Mesenchymal stem cell (in vitro differentiated cells and primary cell): ENCODE measurements at regions not wholly inside any gene's neighbourhood (a gene's known extent, or its start where the extent isn't known, plus 50 kb on each side); places are given as distances from the start of the nearest gene placed in this dataset.

Experiments
- DNase-seq: peaks from one replicate; pipeline ENCODE4 v3.0.0-alpha.2; 2013
- H2AFZ ChIP-seq: one replicate; pipeline ENCODE4 v1.6.1; 2013; ENCODE audit warnings: low read depth, mild to moderate bottlenecking, control low read depth, inconsistent platforms, low read length, moderate library complexity
- H2AK5ac ChIP-seq: 2 replicates; pipeline ENCODE4 v1.6.1; 2013; ENCODE audit warnings: low read length, moderate library complexity, mild to moderate bottlenecking, inconsistent platforms; ENCODE audit not compliant: severe bottlenecking
- H2BK120ac ChIP-seq: one replicate; pipeline ENCODE4 v1.6.1; 2013; ENCODE audit warnings: low read depth, mild to moderate bottlenecking, inconsistent platforms, low read length, moderate library complexity
- H2BK12ac ChIP-seq, 2 experiments: one replicate each; pipeline ENCODE4 v1.6.1; 2013; ENCODE audit warnings: inconsistent platforms in 2 of 2, low read length in 2 of 2, mild to moderate bottlenecking in 2 of 2, moderate library complexity in 2 of 2, control low read depth in 1 of 2
- H2BK15ac ChIP-seq: one replicate; pipeline ENCODE4 v1.6.1; 2013; ENCODE audit warnings: mild to moderate bottlenecking, low read depth, inconsistent platforms; ENCODE audit not compliant: poor library complexity, severe bottlenecking
- H2BK5ac ChIP-seq: 2 replicates; pipeline ENCODE4 v1.6.1; 2013; ENCODE audit warnings: low read depth, mild to moderate bottlenecking, low read length, control low read depth, inconsistent platforms; ENCODE audit not compliant: poor library complexity, severe bottlenecking
- H3K14ac ChIP-seq, 2 experiments: one replicate each; pipeline ENCODE4 v1.6.1; 2013; ENCODE audit warnings: inconsistent platforms in 2 of 2, low read length in 2 of 2, control low read depth in 1 of 2, mild to moderate bottlenecking in 1 of 2, moderate library complexity in 1 of 2
- H3K18ac ChIP-seq, 2 experiments: one replicate each; pipeline ENCODE4 v1.6.1; 2013; ENCODE audit warnings: inconsistent platforms in 2 of 2, low read length in 2 of 2, control low read depth in 1 of 2, low read depth in 1 of 2, mild to moderate bottlenecking in 1 of 2
- H3K23ac ChIP-seq, 2 experiments: one replicate each; pipeline ENCODE4 v1.6.1; 2013; ENCODE audit warnings: inconsistent platforms in 2 of 2, low read length in 2 of 2, mild to moderate bottlenecking in 2 of 2, moderate library complexity in 2 of 2, control low read depth in 1 of 2
- H3K27ac ChIP-seq: 2 replicates; pipeline ENCODE4 v1.5.1; 2013; ENCODE audit warnings: mild to moderate bottlenecking, moderate library complexity, low read length, control low read depth, inconsistent platforms; ENCODE audit not compliant: poor library complexity, severe bottlenecking
- H3K27me3 ChIP-seq, 2 experiments: 2 replicates each; pipeline versions ENCODE4 v1.6.1 to v1.7.0; 2013; ENCODE audit warnings: low read length in 2 of 2, mild to moderate bottlenecking in 2 of 2, moderate library complexity in 2 of 2, control low read depth in 1 of 2, inconsistent platforms in 1 of 2; ENCODE audit not compliant: control insufficient read depth in 1 of 2, insufficient read depth in 1 of 2
- H3K36me3 ChIP-seq, 2 experiments: 2 replicates each; pipeline versions ENCODE4 v1.6.1 to v1.7.0; 2013; ENCODE audit warnings: low read length in 2 of 2, control low read depth in 1 of 2, inconsistent platforms in 1 of 2, low read depth in 1 of 2, mild to moderate bottlenecking in 1 of 2; ENCODE audit not compliant: insufficient read depth in 2 of 2, control insufficient read depth in 1 of 2
- H3K4ac ChIP-seq, 2 experiments: one replicate each; pipeline ENCODE4 v1.6.1; 2013; ENCODE audit warnings: inconsistent platforms in 2 of 2, low read length in 2 of 2, mild to moderate bottlenecking in 2 of 2, moderate library complexity in 2 of 2, control low read depth in 1 of 2, low read depth in 1 of 2
- H3K4me1 ChIP-seq: 2 replicates; pipeline ENCODE4 v1.6.1; 2013; ENCODE audit warnings: low read depth, low read length, control low read depth; ENCODE audit not compliant: control insufficient read depth, insufficient read depth
- H3K4me2 ChIP-seq: 2 replicates; pipeline ENCODE4 v1.6.1; 2013; ENCODE audit warnings: low read length, mild to moderate bottlenecking, inconsistent platforms; ENCODE audit not compliant: poor library complexity, severe bottlenecking
- H3K4me3 ChIP-seq, 2 experiments: 2 replicates each; pipeline versions ENCODE4 v1.5.1 to v1.7.0; 2013; ENCODE audit warnings: low read length in 2 of 2, mild to moderate bottlenecking in 2 of 2, control low read depth in 1 of 2, low read depth in 1 of 2; ENCODE audit not compliant: insufficient read depth in 1 of 2
- H3K79me1 ChIP-seq: replicated peaks from 2 replicates; pipeline ENCODE4 v1.6.1; 2013; ENCODE audit warnings: mild to moderate bottlenecking, control low read depth, low read length, inconsistent platforms; ENCODE audit not compliant: poor library complexity, severe bottlenecking
- H3K9ac ChIP-seq: 2 replicates; pipeline ENCODE4 v1.7.0; 2013; ENCODE audit warnings: mild to moderate bottlenecking, low read length, moderate library complexity
- H3K9me3 ChIP-seq: 2 replicates; pipeline ENCODE4 v1.7.0; 2013; ENCODE audit warnings: mild to moderate bottlenecking, low read length; ENCODE audit not compliant: control insufficient read depth
- H4K8ac ChIP-seq: one replicate; pipeline ENCODE4 v1.6.1; 2013; ENCODE audit warnings: inconsistent platforms, mild to moderate bottlenecking, low read length, moderate library complexity
- H4K91ac ChIP-seq: one replicate; pipeline ENCODE4 v1.6.1; 2013; ENCODE audit warnings: mild to moderate bottlenecking, low read length, inconsistent platforms
- WGBS: methylation state at CpG from one replicate; pipeline ENCODE4 v1.1.7; 2013; ENCODE audit warnings: mixed read lengths; 5-methylcytosine and 5-hydroxymethylcytosine counted together

- H3K9me3 ChIP-seq = peaks cover 3% of the 10 kb centered on the region
- H3K4me2 ChIP-seq = no peak overlapping the region
- H2BK5ac ChIP-seq = no peak overlapping the region
- H3K27ac ChIP-seq = no peak overlapping the region
- H3K9ac ChIP-seq = no peak overlapping the region
- H4K91ac ChIP-seq = no peak overlapping the region
- no peak overlapping the region for H2BK15ac ChIP-seq
- no peak overlapping the region for H2BK12ac ChIP-seq
- no peaks in the 10 kb centered on the region for H3K36me3 ChIP-seq
- H4K8ac ChIP-seq = no peak overlapping the region
- H3K4me3 ChIP-seq = no peak overlapping the region
- H3K4ac ChIP-seq = no peak overlapping the region
- H3K14ac ChIP-seq = no peak overlapping the region
- H3K18ac ChIP-seq = no peak overlapping the region
- H3K79me1 ChIP-seq = no peaks in the 10 kb centered on the region
- no peak for DNase-seq
- H2BK120ac ChIP-seq = no peak overlapping the region
- no peaks in the 10 kb centered on the region for H3K27me3 ChIP-seq
- H2AK5ac ChIP-seq = no peak overlapping the region
- no peak overlapping the region for H2AFZ ChIP-seq
- H3K4me1 ChIP-seq = no peaks in the 10 kb centered on the region
- no peak overlapping the region for H3K23ac ChIP-seq
- WGBS = 59% methylated on average over 5 of the region's 6 CpGs
Observed at GRCh38 chr20:56160956-56161355, 87.6 kb upstream of the MC3R start.

- no peak for DNase-seq
- Histone ChIP-seq H2BK12ac (no peak overlapping the region), H2AK5ac (no peak overlapping the region), H4K8ac (no peak overlapping the region), H3K4me2 (no peak overlapping the region), H3K9me3 (peaks cover 3% of the 10 kb centered on the region), H3K79me1 (no peaks in the 10 kb centered on the region), H4K91ac (no peak overlapping the region), H3K36me3 (no peaks in the 10 kb centered on the region), H3K14ac (no peak overlapping the region), H2BK15ac (no peak overlapping the region), H3K4ac (no peak overlapping the region), H3K18ac (no peak overlapping the region), H2AFZ (no peak overlapping the region), H2BK120ac (no peak overlapping the region), H3K27me3 (no peaks in the 10 kb centered on the region), H2BK5ac (no peak overlapping the region), H3K4me1 (no peaks in the 10 kb centered on the region), H3K23ac (no peak overlapping the region), H3K9ac (no peak overlapping the region), H3K27ac (no peak overlapping the region), H3K4me3 (no peak overlapping the region)
- 70% methylated on average over 5 of the region's 6 CpGs for WGBS
Observed at GRCh38 chr20:56163806-56164205, 84.7 kb upstream of the MC3R start.

DNA sequence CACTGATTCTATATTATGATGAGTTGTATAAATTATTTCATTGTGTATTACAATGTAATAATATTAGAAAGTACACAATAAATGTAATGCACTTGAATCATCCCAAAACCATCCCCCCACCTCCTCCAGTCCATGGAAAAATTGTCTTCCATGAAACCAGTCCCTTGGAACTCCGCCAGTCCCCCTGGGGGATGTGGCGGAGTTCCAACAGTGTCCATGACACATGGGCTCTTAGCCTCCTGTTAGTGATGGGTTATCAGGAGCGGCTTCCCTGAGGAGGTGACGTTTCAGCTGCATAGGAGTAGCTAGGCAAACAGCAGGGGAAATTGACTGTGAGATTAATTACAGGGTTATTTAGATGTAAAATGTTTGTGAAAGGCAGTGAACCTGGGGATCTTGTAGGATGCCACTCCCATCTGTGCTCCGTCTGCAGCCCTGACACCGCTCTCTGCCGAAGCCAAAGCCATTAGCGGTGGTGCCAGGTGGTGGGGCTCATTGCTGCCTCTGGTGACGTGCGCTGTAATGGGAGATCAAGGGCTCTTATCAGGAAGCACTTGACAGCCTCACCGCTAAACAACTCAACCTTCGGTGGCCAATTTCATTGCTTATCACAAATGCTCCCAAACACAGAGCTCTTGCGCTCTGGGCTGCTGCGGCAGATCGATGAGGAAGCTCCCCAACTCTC is 81.6 kb upstream of the MC3R start:
- no peak overlapping the region for H3K4ac ChIP-seq
- no peaks in the 10 kb centered on the region for H3K36me3 ChIP-seq
- no peaks in the 10 kb centered on the region for H3K4me1 ChIP-seq
- no peak for DNase-seq
- no peak overlapping the region for H3K18ac ChIP-seq
- WGBS = 71% methylated on average over 15 of the region's 15 CpGs
- H4K8ac ChIP-seq = no peak overlapping the region
- H3K9ac ChIP-seq = no peak overlapping the region
- no peak overlapping the region for H2BK12ac ChIP-seq
- H3K4me2 ChIP-seq = no peak overlapping the region
- no peak overlapping the region for H2BK15ac ChIP-seq
- no peak overlapping the region for H2BK5ac ChIP-seq
- H3K4me3 ChIP-seq = no peak overlapping the region
- H3K27me3 ChIP-seq = no peaks in the 10 kb centered on the region
- no peaks in the 10 kb centered on the region for H3K79me1 ChIP-seq
- H4K91ac ChIP-seq = no peak overlapping the region
- H3K23ac ChIP-seq = no peak overlapping the region
- no peak overlapping the region for H3K14ac ChIP-seq
- no peak overlapping the region for H2AK5ac ChIP-seq
- no peak overlapping the region for H2AFZ ChIP-seq
- H3K27ac ChIP-seq = no peak overlapping the region
- peaks cover 3% of the 10 kb centered on the region for H3K9me3 ChIP-seq
- no peak overlapping the region for H2BK120ac ChIP-seq

- no peak overlapping the region for H3K4ac ChIP-seq
- H2BK5ac ChIP-seq = no peak overlapping the region
- no peaks in the 10 kb centered on the region for H3K36me3 ChIP-seq
- H3K9ac ChIP-seq = no peak overlapping the region
- no peaks in the 10 kb centered on the region for H3K4me1 ChIP-seq
- 36% methylated on average over 5 of the region's 6 CpGs for WGBS
- H3K23ac ChIP-seq = no peak overlapping the region
- H3K14ac ChIP-seq = no peak overlapping the region
- H3K27me3 ChIP-seq = no peaks in the 10 kb centered on the region
- no peak overlapping the region for H3K18ac ChIP-seq
- H3K79me1 ChIP-seq = no peaks in the 10 kb centered on the region
- H4K91ac ChIP-seq = no peak overlapping the region
- H2BK12ac ChIP-seq = no peak overlapping the region
- H2AK5ac ChIP-seq = no peak overlapping the region
- no peak overlapping the region for H2BK120ac ChIP-seq
- H3K4me2 ChIP-seq = no peak overlapping the region
- no peak overlapping the region for H2AFZ ChIP-seq
- H3K9me3 ChIP-seq = no peaks in the 10 kb centered on the region
- no peak overlapping the region for H3K4me3 ChIP-seq
- H3K27ac ChIP-seq = no peak overlapping the region
- DNase-seq = no peak
- H2BK15ac ChIP-seq = no peak overlapping the region
- H4K8ac ChIP-seq = no peak overlapping the region
Observed at GRCh38 chr20:56171087-56172012, 77.2 kb upstream of the MC3R start.
